ENCODE measurements at regions not wholly inside any gene's neighbourhood (a gene's known extent, or its start where the extent isn't known, plus 50 kb on each side); places are given as distances from the start of the nearest gene placed in this dataset.

- Histone ChIP-seq H4K8ac (ENCODE audit: extremely low read depth, insufficient read depth, low read length) (no peak overlapping the region), H4K5ac (ENCODE audit: insufficient read length, low read depth, low read length) (no peak overlapping the region), H3K79me2 (ENCODE audit: control insufficient read depth in 1 of 2, insufficient read depth in 2 of 2, low read length in 2 of 2) (no peaks in the 10 kb centered on the region), H3K9me3 (ENCODE audit: insufficient read depth in 2 of 2, low read depth in 1 of 2, low read length in 1 of 2) (peaks cover 0 to 18% of the 10 kb centered on the region in 2 experiments; a peak in 2 of 4 replicates), H3K27ac (ENCODE audit: low read depth, low read length) (no peak overlapping the region), H4K91ac (replicated peaks; ENCODE audit: insufficient read length, low read length) (no peak overlapping the region), H3K36me3 (ENCODE audit: control insufficient read depth in 2 of 4, insufficient read depth in 4 of 4, low read length in 3 of 4) (no peaks in the 10 kb centered on the region), H2BK120ac (replicated peaks; ENCODE audit: low read depth, low read length) (no peak overlapping the region), H3K4me3 (ENCODE audit: extremely low read depth in 1 of 4, insufficient read depth in 2 of 4, low read depth in 3 of 4, low read length in 4 of 4) (no peak overlapping the region), H3K79me1 (ENCODE audit: low read depth, low read length) (no peaks in the 10 kb centered on the region), H3K4ac (replicated peaks; ENCODE audit: insufficient read length, low read depth, low read length) (no peak overlapping the region), H3K56ac (replicated peaks; ENCODE audit: insufficient read length, low read depth, low read length) (no peak overlapping the region), H2BK5ac (ENCODE audit: low read depth, low read length) (no peak overlapping the region), H2AK5ac (ENCODE audit: low read depth, low read length) (no peak overlapping the region), H3K27me3 (replicated peaks in 1 of 4; ENCODE audit: control insufficient read depth in 3 of 4, extremely low read depth in 1 of 4, insufficient read depth in 3 of 4, low read length in 3 of 4) (no peaks in the 10 kb centered on the region), H2BK15ac (ENCODE audit: low read length) (no peak overlapping the region), H2BK12ac (ENCODE audit: low read depth, low read length) (no peak overlapping the region), H4K20me1 (replicated peaks in 1 of 2; ENCODE audit: control insufficient read depth in 1 of 2, insufficient read depth in 2 of 2, low read length in 2 of 2) (no peaks in the 10 kb centered on the region), H3K4me1 (replicated peaks in 1 of 4; ENCODE audit: control insufficient read depth in 3 of 4, insufficient read depth in 4 of 4, low read length in 3 of 4) (no peaks in the 10 kb centered on the region), H3K23ac (ENCODE audit: insufficient read length) (no peak overlapping the region), H3K9ac (replicated peaks in 1 of 4; ENCODE audit: extremely low read depth in 1 of 4, low read depth in 3 of 4, low read length in 3 of 4) (no peak overlapping the region), H3K14ac (ENCODE audit: insufficient read length) (no peak overlapping the region), H2BK20ac (ENCODE audit: low read length) (no peak overlapping the region), H3K4me2 (ENCODE audit: insufficient read depth in 1 of 2, low read depth in 2 of 2, low read length in 2 of 2) (no peak overlapping the region), H3K18ac (ENCODE audit: extremely low read depth, low read length) (no peak overlapping the region), H2AFZ (ENCODE audit: low read length) (no peak overlapping the region), H3K23me2 (ENCODE audit: low read depth, low read length) (no peaks in the 10 kb centered on the region)
- CTCF ChIA-PET (ENCODE audit: partially characterized antibody), result no interaction called here
- POLR2A ChIA-PET (ENCODE audit: partially characterized antibody), result no interaction called here
- FAIRE-seq, result no peak
- WGBS, 2 experiments (ENCODE audit: extremely low coverage in 1 of 2, insufficient coverage in 1 of 2, insufficient read length in 1 of 2, insufficient replicate concordance in 2 of 2, low coverage in 1 of 2, low lambda C conversion rate in 2 of 2, missing lambda C conversion rate in 1 of 2), result 90% methylated on average over 3 of the region's 3 CpGs; no CpG with 5 or more reads in 1 of the 2 experiments
- no peak for DNase-seq (ENCODE audit: low read depth in 1 of 2, low spot score in 2 of 2)
- TF ChIP-seq ZNF274 (IDR thresholded peaks at IDR 0.05; ENCODE audit: borderline replicate concordance, extremely low read depth, low read length) (no peak), HDAC6 (IDR thresholded peaks at IDR 0.05; ENCODE audit: low read depth, low read length) (no peak), RXRA (IDR thresholded peaks at IDR 0.05; ENCODE audit: insufficient read depth, low read depth, low read length) (no peak), FOSL1 (IDR thresholded peaks at IDR 0.05; ENCODE audit: insufficient read depth, low read depth, low read length) (no peak), CTCF (IDR thresholded peaks at IDR 0.05; ENCODE audit: control extremely low read depth in 1 of 3, insufficient read depth in 1 of 3, low read depth in 1 of 3, low read length in 3 of 3) (no peak), RAD21 (IDR thresholded peaks at IDR 0.05 in 1 of 2, conservative IDR thresholded peaks at IDR 0.05 in 1 of 2; ENCODE audit: low read depth in 2 of 2, low read length in 2 of 2) (no peak), JUND (IDR thresholded peaks at IDR 0.05; ENCODE audit: low read length) (no peak), RNF2 (IDR thresholded peaks at IDR 0.05; ENCODE audit: borderline replicate concordance, low read depth, low read length, missing control alignments, poor library complexity, severe bottlenecking) (no peak), YY1 (IDR thresholded peaks at IDR 0.05; ENCODE audit: low read depth, low read length) (no peak), E2F6 (IDR thresholded peaks at IDR 0.05) (no peak), TCF12 (IDR thresholded peaks at IDR 0.05; ENCODE audit: low read depth, low read length) (no peak)
These were observed 168.8 kb upstream of the CD96 start for GRCh38 chr3:111373239-111373638.

All from H1 (cell line).